Endothelial cell of umbilical vein (primary cell): ENCODE measurements at regions not wholly inside any gene's neighbourhood (a gene's known extent, or its start where the extent isn't known, plus 50 kb on each side); places are given as distances from the start of the nearest gene placed in this dataset.
"Not testable (repeated sequence)": the region's sequence is repeated elsewhere in the genome, so short reads cannot be mapped to it uniquely, and the experiment has no call there.

Experiments
- EZH2 ChIP-seq: IDR thresholded peaks from 2 replicates; pipeline ENCODE4 v1.6.1; 2012; ENCODE audit warnings: borderline replicate concordance, low read depth, mild to moderate bottlenecking, moderate library complexity, low read length, inconsistent platforms; ENCODE audit not compliant: severe bottlenecking
- GATA2 ChIP-seq: IDR thresholded peaks from 2 replicates; pipeline ENCODE4 v1.7.0; 2011; ENCODE audit warnings: low read depth, mild to moderate bottlenecking, moderate library complexity, mixed read lengths, low read length; ENCODE audit not compliant: insufficient read length, insufficient read depth
- JUN ChIP-seq: IDR thresholded peaks from 2 replicates; pipeline ENCODE4 v1.6.1; 2011; ENCODE audit warnings: borderline replicate concordance, low read depth; ENCODE audit not compliant: insufficient read length, insufficient read depth
- POLR2A ChIP-seq: IDR thresholded peaks from 2 replicates; pipeline ENCODE4 v1.6.1; 2012; ENCODE audit warnings: low read depth, mild to moderate bottlenecking, control low read depth, low read length
- POLR2AphosphoS5 ChIP-seq: IDR thresholded peaks from 2 replicates; pipeline ENCODE4 v1.6.1; 2012; ENCODE audit warnings: low read depth, mild to moderate bottlenecking, control low read depth, low read length, moderate library complexity; ENCODE audit not compliant: insufficient read depth
- TF ChIP-seq, protein P1 (sequence below), 2 donors: IDR thresholded peaks; 1 replicate in 1 of 2; 2 replicates in 1 of 2; pipeline ENCODE4 v1.5.1; 2011; ENCODE audit warnings: low read length in 2 of 2, mild to moderate bottlenecking in 2 of 2, moderate library complexity in 2 of 2, control low read depth in 1 of 2, inconsistent platforms in 1 of 2, low read depth in 1 of 2; ENCODE audit not compliant: insufficient read depth in 1 of 2; ENCODE audit errors: extremely low read depth in 1 of 2
- TF ChIP-seq, protein P2 (sequence below): IDR thresholded peaks from 2 replicates; pipeline ENCODE4 v1.6.1; 2011; ENCODE audit not compliant: insufficient read depth, insufficient read length

DNA sequence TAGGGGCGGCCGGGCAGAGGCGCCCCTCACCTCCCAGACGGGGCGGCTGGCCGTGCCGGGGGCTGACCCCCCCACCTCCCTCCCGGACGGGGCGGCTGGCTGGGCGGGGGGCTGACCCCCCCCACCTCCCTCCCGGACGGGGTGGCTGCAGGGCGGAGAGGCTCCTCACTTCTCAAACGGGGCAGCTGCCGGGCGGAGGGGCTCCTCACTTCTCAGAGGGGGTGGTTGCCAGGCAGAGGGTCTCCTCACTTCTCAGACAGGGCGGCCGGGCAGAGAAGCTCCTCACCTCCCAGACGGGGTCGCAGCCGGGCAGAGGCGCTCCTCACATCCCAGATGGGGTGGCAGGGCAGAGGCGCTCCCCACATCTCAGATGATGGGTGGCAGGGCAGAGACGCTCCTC is 836.8 kb downstream of the RAPGEF2 start:
- TF ChIP-seq, protein P1, sequence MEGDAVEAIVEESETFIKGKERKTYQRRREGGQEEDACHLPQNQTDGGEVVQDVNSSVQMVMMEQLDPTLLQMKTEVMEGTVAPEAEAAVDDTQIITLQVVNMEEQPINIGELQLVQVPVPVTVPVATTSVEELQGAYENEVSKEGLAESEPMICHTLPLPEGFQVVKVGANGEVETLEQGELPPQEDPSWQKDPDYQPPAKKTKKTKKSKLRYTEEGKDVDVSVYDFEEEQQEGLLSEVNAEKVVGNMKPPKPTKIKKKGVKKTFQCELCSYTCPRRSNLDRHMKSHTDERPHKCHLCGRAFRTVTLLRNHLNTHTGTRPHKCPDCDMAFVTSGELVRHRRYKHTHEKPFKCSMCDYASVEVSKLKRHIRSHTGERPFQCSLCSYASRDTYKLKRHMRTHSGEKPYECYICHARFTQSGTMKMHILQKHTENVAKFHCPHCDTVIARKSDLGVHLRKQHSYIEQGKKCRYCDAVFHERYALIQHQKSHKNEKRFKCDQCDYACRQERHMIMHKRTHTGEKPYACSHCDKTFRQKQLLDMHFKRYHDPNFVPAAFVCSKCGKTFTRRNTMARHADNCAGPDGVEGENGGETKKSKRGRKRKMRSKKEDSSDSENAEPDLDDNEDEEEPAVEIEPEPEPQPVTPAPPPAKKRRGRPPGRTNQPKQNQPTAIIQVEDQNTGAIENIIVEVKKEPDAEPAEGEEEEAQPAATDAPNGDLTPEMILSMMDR (IDR thresholded peaks at IDR 0.05; ENCODE audit: extremely low read depth in 1 of 2, insufficient read depth in 1 of 2, low read depth in 1 of 2, low read length in 2 of 2), result not testable (repeated sequence)
- TF ChIP-seq POLR2AphosphoS5, POLR2A, GATA2, EZH2, JUN: not testable (repeated sequence)
- TF ChIP-seq, protein P2, sequence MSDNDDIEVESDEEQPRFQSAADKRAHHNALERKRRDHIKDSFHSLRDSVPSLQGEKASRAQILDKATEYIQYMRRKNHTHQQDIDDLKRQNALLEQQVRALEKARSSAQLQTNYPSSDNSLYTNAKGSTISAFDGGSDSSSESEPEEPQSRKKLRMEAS, result not testable (repeated sequence)
